GM19238 (cell line): ENCODE measurements at regions not wholly inside any gene's neighbourhood (a gene's known extent, or its start where the extent isn't known, plus 50 kb on each side); places are given as distances from the start of the nearest gene placed in this dataset.
"Not testable (repeated sequence)": the region's sequence is repeated elsewhere in the genome, so short reads cannot be mapped to it uniquely, and the experiment has no call there.

Source experiments
- DNase-seq: peaks from one replicate; pipeline ENCODE4 v3.0.0; 2011; ENCODE audit warnings: low spot score; ENCODE audit not compliant: insufficient read length

DNA sequence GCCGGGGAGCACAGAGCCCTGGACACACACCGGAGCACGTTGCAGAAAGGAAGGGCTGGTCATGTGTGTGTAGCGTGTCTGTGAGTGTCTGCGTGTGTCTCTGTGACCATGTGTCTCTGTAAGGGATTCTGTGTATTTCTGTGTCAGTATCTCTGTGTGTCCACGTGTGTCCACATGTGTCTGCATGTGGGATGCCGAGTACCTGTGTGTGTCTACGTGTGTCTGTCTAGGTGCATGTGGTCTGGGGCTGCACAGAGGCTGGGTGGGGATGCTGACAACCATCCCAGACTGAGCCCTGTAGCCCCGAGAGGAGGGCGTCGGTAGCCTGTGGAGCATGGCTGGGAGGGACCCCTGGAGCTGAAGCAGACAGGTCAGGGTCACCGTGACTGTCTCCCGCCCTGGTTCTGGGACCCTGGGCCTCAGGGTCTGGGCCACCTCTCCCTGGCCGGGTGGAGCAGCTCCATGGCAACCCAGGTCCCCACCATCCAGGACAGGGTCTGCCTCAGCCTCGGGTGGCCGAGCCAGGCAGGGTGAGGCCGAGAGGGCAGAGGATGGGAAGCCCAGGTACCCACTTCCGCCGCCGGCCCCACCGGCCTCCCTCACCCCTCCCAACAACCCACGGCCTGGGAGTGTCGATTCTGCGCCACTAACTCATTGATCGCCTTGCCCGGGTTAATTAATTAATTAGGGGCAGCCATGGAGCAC, 122.7 kb downstream of the FAM53A start:
- DNase-seq = no peak

DNA sequence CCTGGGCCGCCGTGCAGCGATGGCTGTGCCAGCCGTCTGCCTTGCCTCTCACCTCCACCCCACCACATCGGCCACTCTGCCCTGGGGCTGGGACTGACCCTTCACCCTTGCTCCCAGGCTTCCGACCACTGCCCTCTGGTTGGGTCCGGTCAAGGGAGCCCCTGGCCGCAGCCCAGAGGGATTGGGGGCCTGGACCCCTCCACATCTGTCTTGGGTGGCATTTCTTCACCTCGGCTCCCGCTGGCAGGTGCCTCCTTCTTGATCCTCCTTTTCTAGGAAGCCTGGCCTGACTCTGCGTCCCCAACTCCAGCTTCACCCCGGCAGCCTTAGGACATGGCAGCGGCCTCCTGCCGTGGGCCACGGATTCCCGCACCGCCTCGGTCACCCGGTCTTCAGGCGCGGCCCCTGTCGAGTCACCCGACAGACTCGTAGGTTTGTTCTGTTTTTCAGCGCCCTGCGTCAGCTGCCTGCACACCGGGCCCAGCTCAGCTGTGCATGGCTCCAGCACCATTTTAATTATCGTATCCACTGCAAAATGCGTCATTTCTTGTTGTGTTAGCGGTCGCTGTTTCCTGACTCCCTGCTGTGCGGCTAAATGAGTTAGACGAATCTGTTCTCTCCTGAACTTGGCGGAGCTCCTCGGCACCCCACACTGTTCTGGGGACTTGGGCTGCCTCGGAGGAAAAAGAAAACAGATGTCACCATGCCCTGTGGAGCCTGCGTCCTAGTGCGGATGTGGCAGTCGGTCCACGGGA, 124.0 kb downstream of the FAM53A start:
- no peak for DNase-seq

GRCh38 chr4:1558205-1558604, 125.9 kb downstream of the FAM53A start:
- no peak for DNase-seq

DNA sequence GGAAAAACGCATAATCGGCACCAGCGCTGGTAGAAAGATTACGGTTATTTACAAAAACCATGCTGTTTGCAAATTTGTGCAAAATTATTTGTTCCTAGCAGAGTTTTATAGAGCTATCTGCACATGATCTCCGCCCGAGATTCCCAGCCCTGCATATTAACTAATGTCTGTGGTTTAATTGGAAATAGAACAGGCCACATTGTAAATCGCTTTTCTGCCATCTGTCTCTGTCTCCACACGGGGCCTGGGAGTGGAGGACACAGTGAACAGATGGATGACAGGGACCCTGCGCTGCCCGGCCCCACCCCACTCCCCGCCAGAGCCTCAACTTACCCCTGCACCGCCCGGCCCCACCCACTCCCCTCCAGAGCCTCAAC, 126.9 kb downstream of the FAM53A start:
- no peak for DNase-seq

DNA sequence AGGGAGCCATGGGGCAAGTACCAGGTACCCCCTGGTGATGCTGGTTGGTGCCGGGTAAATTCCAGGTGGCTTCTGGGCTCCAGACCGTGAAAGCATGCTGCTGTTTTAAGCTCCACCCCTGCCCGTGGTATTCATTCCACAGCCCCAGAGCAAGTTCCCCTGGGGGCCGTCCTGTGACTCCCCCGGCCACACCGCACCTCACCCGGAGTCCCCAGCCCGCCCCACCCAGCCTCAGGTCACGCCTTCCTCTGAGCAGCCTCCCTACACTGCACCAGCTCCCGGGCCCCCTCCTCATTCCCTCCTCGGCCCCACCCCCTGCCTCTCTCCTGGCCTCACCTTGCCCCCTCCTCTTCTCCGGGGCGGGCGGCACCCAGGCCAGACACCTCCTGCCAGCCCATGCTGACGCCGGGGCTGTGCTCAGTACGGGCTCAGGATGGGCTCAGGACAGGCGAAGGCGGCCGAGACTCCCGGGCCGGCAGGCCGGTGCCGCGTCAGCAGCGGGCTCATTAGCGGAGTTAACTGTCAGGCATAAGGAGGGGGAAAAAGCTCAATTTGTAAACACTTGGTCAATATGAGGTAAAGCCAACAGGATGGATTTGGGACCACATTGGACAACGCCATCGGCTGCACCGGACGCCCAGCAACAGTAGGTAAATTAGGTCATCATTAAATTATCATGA, 127.4 kb downstream of the FAM53A start:
- DNase-seq = no peak

GRCh38 chr4:1554876-1555265, 129.2 kb downstream of the FAM53A start:
- DNase-seq = no peak

DNA sequence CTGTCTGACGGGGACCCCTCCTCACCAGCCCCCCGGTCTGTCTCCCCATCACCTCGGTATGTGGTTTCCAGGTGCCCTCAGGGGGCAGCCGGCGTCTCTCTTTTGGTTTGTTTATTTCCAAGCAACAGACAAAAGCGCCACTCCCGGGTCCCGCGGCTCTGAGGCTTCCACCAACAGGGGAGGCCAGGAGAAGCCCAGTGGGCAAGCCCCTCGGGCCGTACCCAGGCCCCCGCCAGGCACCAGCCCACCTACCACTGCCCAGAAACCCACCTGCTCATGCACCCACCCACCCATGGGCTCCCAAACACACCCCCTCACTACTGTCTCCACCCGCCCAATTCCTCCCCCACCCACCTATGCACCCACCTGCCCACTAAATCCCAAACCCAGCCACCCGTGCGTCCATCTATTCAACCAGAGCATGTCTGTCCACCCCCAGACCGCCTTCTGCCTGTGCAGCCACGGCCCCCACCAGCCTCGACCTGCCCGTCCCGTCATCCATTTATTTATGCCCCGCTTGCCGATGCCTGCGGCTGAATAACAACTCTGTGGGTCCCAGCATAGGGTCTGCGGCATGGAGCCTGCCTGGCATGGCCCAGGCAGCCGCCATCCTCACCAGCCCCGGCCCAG, 129.8 kb downstream of the FAM53A start:
- DNase-seq = no peak

- no peak for DNase-seq
Observed at GRCh38 chr4:1553365-1553764, 130.7 kb downstream of the FAM53A start.

DNA sequence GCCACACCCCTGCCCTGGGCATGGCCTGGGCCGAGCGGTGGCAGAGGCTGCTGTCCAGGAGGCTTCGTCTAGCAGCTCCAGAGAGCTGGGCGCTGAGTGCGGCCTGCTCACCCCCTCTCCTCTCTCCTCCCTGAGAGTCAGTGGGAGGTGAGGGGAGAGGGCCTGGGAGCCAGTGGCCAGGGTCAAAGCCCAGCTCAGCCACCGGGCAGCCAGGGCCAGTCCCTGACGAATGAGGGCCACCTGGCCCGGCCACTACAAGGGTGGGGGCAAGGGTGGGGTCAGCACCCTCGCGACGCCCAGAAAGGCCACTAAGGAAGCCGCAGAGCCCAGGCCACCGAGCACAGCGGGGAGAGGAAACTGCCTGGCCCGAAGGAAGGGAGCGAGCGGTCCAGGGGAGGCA, 131.7 kb downstream of the FAM53A start:
- DNase-seq = no peak

GRCh38 chr4:1551211-1551610, 132.9 kb downstream of the FAM53A start:
- DNase-seq = no peak

- DNase-seq = no peak
Observed at GRCh38 chr4:1550122-1551070, 133.7 kb downstream of the FAM53A start.

- DNase-seq = no peak
Observed at GRCh38 chr4:1549638-1550035, 134.5 kb downstream of the FAM53A start.

DNA sequence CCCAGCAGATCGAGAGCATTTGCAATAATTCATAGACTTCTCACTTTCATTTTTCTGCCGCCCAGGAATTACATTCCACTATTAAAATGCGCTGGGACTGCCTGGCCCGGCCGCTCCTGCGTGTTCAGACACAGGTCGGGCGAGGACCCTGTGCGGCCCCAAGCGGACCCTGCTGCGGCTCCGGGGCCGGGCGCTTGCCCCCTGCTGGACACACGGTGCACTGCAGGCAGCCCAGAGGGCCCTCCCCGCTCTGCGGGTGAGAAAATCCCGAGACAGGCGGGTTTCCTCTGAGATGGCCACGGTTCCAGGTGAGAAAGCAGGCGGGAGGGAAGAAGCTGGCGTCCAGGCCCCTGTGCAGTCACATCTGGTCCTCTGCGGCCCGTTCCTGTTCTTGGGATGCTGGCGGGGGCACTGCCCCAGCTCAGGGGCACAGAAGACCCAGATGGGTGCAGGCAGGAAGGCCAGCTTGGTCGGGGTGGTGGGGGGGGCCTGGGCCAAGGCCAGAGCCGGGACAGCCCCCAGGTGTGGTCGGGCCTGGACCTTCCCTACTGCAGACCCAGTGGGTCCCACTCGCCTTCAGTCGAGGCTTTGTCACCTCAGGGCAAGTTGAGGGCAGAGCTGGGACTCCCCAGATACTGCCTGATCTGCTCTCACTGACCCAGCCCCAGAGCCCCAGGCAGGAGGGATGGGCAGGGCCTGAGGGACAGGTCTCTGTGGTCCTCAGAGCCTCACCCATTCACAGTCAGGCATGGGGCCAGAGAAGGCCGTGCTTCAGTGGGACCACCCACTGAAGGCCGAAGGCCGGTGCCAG, 135.1 kb downstream of the FAM53A start:
- peak; percentile 66 for DNase-seq

GRCh38 chr4:1547856-1548826, 136.0 kb downstream of the FAM53A start:
- no peak for DNase-seq

GRCh38 chr4:1547131-1547855, 136.8 kb downstream of the FAM53A start:
- DNase-seq = no peak

- no peak for DNase-seq
Observed at GRCh38 chr4:1544861-1545281, 138.6 kb upstream of the NKX1-1 start.

DNA sequence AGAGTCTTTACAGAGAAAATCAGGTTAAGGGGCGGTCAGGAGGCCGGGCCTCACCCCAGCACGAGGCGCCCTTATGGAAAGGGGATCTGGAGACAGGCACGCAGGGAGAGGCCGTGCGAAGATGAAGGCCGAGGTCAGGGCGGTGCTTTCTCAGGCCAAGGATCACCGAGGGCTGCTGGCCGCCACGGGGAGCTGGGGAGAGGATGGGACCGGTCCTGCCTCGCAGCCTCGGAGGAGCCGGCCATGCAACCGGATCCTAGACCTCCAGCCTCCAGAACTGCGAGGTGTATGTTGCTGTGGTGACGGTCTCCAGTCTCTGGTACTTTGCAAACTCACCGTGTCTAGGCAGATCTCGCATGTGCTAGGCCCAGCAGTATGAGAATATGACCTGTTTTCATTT, 138.2 kb upstream of the NKX1-1 start:
- DNase-seq = not testable (repeated sequence)

DNA sequence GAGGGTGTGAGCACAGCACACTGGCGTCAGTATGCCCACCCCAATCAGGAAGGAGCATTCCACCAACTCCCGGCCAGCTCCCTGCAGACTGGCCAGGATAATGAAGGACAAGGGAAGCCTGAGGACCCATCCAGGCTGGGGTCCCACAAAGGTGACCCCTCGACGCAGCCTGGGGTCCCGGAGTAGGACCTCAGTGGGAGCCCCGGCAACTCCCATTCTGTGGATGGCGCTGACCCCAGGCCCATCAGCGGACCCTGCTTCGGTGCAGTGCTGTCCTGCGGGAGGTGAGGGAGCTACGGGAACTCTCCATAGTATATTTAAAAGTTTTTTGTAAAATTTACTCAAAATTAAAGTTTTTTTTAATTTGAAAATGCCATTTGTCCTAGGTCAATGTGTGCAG, 137.7 kb upstream of the NKX1-1 start:
- no peak for DNase-seq
